HS-5 (cell line): ENCODE measurements at regions not wholly inside any gene's neighbourhood (a gene's known extent, or its start where the extent isn't known, plus 50 kb on each side); places are given as distances from the start of the nearest gene placed in this dataset.

Experiments used
- DNase-seq: peaks from one replicate; pipeline ENCODE4 v3.0.0-alpha.2; 2012; ENCODE audit warnings: low read depth

GRCh38 chr1:98330224-98330623 is 331.3 kb upstream of the SNX7 start:
- no peak for DNase-seq

- no peak for DNase-seq
Observed at GRCh38 chr1:98328855-98329254, 332.7 kb upstream of the SNX7 start.

GRCh38 chr1:98327220-98327861 is 334.2 kb upstream of the SNX7 start:
- no peak for DNase-seq

DNA sequence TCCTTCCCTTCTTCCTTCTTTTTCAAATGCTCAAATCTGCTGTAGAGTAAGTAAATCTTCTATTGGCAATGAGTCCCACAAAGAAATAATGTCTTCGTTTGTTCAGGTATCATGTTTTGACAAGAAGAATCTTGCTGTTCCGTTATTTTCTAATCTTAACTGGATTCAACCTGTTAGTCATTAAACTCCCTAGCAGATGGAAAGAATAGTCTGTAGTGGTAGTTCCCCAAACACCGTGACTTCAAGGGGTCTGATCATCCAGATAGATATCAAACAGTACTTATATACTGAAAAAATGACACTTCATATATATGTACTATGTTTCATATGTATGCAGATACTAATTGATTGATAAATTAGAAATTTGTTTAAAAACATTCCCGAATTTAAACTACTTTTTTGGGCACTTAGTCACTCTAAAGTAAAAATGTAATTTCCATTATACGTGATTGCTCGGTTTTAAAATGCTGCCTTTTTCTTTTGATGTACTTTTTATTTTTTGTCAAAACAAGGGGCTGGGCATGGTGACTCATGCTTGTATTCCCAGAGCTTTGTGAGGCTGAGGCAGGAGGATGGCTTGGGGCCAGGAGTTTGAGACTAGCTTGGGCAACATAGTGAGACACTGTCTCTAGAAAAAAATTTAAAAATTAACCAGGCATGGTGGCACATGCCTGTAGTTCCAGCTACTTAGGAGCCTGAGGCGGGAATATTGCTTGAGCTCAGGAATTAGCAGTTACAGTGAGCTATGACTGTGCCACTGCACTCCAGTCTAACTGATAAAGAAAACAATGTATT is 335.7 kb upstream of the SNX7 start:
- peak; percentile 80 for DNase-seq

- peak; percentile 96 for DNase-seq
Observed at GRCh38 chr1:98323906-98324358, 337.6 kb upstream of the SNX7 start.

- peak; percentile 80 for DNase-seq
Observed at GRCh38 chr1:98323388-98323787, 338.1 kb upstream of the SNX7 start.

GRCh38 chr1:98322966-98323365 is 338.6 kb upstream of the SNX7 start:
- no peak for DNase-seq

GRCh38 chr1:98322086-98322485 is 339.4 kb upstream of the SNX7 start:
- DNase-seq = no peak

DNA sequence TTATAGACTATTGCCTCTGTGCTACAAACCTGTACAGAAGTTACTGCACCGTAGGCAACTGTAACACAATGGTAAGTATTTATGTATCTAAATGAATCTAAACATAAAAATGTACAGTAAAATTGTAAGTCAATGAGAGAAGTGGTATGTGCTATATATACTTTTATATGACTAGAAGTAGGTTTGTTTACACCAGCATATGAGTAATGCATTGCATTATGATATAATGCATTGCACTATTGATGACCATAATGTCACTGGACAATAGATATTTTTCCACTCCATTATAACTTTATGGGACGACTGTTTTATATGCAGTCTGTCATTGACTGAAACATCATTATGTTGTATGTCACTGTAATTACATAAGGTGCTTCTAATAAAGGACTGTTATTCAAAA is 340.3 kb upstream of the SNX7 start:
- no peak for DNase-seq

- no peak for DNase-seq
Observed at GRCh38 chr1:98316286-98316905, 345.1 kb upstream of the SNX7 start.

- DNase-seq = no peak
Observed at GRCh38 chr1:98315309-98315708, 346.2 kb upstream of the SNX7 start.

GRCh38 chr1:98314601-98315000 is 346.9 kb upstream of the SNX7 start:
- DNase-seq = no peak

- DNase-seq = no peak
Observed at GRCh38 chr1:98306517-98307089, 354.9 kb upstream of the SNX7 start.

DNA sequence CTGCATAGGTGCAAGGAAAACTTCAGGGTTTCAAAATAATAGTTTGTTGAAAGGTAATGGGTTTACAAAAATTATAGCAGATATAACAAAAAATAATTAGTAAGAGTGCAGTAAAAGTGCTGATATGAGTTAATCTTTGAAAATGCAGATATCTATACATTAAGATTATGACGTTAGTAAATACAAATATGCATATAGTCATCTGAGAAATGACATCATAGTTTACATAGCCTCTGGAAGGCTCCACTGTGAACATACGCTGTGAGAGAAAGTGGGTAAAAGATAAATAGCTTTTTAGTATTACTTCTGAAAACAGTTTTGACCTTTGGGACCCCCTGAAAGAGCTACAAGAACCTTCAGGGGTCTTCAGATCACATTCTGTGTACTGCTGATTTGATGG is 356.2 kb upstream of the SNX7 start:
- DNase-seq = no peak

DNA sequence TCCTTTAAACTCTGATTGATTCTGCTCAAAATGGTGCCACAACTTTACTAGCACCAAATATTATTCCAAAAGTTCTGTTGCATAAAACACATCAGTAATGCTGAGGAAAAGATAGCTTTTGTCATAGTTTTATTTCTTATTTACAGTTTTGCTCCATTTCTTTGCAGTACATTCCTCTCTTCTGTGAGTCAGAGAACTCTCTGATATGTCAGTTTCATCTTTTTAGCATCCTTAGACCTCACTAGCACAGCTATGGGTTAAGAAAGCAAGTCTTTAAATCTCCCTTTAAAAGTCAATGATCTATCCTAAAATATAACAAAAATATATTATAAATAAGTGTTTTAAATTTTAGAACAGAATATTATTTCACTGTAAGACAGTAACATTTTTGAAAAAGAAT is 356.6 kb upstream of the SNX7 start:
- no peak for DNase-seq

GRCh38 chr1:98299861-98300260 is 361.7 kb upstream of the SNX7 start:
- no peak for DNase-seq

DNA sequence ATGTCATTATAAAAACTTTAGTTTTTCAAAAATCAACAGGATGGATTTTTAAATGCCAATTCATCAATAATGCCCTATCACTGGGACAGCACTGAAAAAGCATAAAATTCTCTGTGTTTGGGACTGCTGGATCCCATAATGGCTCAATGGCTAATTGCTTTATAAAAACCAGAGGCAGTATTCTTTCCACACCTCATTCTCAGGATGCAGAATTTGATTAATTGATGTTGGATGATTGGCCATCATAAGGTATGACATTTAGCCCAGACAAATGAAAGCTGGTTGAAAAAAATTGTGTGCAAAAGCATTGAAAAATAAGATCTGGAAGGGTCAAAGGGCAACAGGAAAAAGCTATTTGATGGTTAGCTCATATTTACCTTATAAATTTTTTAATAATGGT is 362.2 kb upstream of the SNX7 start:
- no peak for DNase-seq

- DNase-seq = no peak
Observed at GRCh38 chr1:98298319-98298718, 363.2 kb upstream of the SNX7 start.

DNA sequence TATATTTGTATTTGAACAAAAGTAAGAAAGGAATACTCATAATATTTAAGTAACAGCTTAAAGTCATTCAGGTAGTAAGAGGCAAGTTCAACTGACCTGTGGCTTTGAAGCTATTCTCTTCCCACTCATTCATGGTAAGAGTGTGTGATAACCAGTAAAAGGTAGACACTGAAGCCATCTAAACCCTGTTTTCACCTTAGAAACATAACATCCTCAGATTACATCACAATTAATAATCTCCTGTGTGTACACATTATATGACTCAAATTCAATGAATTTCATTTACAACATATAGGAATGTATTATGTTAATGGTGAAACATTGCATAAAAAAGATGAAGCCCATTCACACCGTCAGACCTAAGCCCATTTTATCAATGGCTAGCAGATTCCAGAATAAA is 364.8 kb upstream of the SNX7 start:
- no peak for DNase-seq

DNA sequence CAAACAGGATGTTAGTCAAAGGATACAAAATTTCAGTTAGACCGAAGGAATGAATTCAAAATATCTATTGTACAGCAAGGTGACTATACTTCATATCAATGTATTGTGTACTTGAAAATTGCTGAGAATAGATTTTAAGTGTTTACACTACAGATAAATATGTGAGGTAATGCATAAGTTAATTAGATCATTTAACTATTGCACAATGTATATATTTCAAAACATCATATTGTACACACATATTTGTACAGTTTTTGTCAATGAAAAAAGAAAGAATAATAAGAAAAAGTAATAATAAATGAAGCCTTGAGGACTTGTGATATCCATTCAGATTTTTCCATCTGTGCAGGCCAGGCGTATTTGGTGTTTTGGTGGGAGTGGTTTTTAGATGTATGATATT is 367.4 kb upstream of the SNX7 start:
- DNase-seq = no peak

- no peak for DNase-seq
Observed at GRCh38 chr1:98292994-98293393, 368.5 kb upstream of the SNX7 start.

DNA sequence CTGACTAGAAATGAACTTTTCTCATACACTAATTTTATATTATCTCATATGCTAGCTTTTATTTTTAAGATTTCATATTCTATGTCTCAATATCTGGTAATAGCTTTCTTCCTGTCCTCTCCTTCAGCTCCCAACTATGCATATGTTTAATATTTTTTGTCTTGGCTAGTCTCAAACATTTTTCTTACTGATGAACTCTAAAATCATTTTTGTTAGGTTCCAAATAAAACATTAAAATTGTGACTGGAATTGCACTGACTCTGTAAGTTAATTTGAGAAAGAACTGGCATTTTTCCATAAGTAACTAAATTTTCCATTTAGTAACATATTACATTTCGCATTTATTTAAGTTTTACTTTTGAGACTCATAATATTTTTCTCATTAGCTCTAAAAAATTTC is 368.5 kb upstream of the DPYD start:
- DNase-seq = no peak

GRCh38 chr1:98288494-98288893 is 367.7 kb upstream of the DPYD start:
- DNase-seq = no peak
